ENCODE measurements at regions not wholly inside any gene's neighbourhood (a gene's known extent, or its start where the extent isn't known, plus 50 kb on each side); places are given as distances from the start of the nearest gene placed in this dataset.

DNA sequence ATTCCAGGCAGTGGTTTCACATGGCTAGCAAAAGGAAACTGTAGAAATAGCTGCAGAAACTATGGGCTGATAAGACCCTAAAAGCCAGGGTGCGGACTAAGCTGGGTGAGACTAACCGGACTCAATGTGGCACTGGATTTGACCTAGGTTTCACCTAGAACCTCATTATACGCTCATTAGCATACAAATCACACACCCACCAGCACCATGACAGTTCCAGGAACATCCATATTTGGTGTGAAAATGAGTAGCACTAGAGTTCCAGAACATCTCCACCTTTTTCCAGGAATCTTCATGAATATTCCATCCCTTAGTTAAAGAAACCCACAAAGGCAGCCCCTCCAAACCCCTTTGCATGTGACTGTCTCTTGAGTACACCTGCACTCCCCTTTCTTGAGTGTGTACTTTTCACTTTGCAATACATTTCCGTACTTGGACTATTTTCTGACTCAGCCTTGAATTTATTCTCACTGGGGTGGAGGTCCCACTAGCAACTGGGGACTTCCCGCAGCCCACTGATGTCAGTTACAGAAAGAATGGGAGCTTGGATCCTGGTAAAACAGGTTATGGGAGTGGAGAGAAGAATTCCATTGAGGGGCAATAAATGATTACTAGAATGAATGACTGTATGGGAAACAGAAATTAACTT is 58.0 kb upstream of the SPATA31C2 start:
- TF ChIP-seq POLR2AphosphoS5 (IDR thresholded peaks at IDR 0.05), result no peak
- TF ChIP-seq, protein P1, sequence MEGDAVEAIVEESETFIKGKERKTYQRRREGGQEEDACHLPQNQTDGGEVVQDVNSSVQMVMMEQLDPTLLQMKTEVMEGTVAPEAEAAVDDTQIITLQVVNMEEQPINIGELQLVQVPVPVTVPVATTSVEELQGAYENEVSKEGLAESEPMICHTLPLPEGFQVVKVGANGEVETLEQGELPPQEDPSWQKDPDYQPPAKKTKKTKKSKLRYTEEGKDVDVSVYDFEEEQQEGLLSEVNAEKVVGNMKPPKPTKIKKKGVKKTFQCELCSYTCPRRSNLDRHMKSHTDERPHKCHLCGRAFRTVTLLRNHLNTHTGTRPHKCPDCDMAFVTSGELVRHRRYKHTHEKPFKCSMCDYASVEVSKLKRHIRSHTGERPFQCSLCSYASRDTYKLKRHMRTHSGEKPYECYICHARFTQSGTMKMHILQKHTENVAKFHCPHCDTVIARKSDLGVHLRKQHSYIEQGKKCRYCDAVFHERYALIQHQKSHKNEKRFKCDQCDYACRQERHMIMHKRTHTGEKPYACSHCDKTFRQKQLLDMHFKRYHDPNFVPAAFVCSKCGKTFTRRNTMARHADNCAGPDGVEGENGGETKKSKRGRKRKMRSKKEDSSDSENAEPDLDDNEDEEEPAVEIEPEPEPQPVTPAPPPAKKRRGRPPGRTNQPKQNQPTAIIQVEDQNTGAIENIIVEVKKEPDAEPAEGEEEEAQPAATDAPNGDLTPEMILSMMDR (IDR thresholded peaks at IDR 0.05), result no peak
